GM18861 (cell line): ENCODE measurements at regions not wholly inside any gene's neighbourhood (a gene's known extent, or its start where the extent isn't known, plus 50 kb on each side); places are given as distances from the start of the nearest gene placed in this dataset.

Experiments used
- ATAC-seq: cut with Tn5 transposase; IDR thresholded peaks from one replicate; pipeline ENCODE4 v1.9.1; 2021; ENCODE audit not compliant: unreplicated experiment

DNA sequence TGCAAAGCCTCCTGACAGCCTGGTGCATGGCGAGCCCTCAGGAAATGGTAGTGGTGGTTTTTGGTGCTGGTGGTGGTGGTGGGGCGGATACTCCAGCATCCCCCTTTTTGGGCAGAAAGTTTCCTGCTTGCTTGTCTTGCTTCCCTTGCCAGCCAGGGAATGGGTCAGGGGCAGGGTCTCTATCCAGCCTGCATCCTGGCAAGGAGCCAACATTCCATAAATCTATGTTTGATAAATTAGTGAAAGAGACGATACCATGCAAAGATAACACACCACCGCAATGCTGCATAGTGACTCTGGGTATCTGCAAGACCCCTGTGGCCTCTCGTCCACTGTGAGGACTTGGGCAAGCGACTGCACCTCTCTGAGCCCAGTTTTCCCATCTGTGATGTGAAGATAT is 246.2 kb downstream of the LRFN2 start:
- ATAC-seq, result no peak

DNA sequence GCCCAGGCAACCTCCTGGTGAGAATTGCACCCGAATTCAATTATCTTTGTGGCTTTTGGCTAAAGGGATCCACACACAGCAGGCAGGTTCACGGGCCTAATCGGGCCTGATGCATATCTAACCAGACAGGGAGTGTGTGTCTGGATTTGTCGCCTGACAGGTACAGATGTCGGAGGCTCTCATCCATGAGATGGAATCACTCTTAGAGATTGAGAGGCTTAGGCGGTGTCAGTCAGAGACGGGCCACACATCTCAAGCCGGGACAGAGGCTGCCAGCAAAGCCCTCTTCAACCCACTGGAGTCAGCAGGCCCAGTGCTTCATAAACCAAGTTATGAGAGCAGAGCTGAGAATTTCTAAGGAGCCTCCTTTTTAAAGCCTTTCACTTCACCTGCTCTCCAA is 247.0 kb downstream of the LRFN2 start:
- ATAC-seq, result no peak

DNA sequence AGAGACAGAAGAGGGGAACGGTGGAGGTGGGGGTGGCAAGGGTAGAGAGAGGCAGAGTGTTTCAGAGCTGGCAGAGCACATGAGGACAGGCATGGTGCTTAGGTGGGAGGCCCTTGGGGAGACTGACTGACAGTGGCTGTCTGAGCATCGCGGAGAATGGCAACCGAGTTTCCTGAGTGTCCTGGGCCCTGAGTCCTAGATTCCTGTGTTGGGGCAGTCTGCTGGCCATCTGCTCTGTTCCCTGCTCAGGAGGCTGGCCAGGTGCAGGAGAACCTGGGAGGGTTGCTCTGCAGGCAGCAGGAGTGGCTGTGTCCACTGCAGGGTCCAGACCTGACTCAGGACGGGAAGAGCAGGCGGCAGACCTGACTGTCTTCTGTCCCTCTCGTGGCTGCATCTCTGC is 248.9 kb downstream of the LRFN2 start:
- ATAC-seq, result no peak

DNA sequence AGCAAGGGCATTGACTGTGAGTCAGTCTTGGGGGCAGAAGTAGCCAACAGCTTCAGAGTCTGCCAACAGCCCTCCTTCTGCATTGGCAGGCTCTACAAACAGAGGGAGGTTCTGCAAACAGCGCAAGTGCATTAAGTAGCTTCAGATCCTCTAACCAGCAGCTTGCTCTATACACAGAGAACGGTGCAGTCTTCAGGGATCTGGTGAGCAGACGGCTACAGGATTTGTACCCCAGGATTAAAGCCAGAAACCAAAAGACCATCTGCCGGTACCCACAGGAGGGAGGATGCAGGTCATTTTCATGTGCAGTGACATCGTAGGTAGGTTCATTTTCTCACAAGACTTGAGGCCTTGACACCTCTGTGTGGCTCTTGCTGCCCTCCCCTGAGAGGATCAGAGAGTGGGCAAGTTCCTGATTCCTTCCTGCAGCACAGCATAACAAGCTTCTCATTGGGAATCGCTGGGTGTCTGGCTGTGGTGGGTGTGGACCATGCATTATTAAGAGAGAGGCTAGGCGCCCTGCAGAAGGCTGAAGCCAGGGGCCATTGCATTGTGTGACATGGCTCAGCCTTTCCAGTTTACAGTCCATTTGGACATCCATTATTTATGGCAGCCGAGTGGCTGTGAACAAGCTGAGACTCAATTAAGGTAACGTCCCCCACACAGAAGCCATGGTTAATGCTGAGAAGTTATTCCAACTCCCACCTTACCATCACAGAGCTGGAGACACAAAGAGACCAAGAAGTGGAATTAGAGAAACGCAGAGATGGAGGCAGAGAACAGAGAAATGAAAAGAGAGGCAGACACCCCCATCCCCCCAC is 250.0 kb downstream of the LRFN2 start:
- ATAC-seq, result no peak

DNA sequence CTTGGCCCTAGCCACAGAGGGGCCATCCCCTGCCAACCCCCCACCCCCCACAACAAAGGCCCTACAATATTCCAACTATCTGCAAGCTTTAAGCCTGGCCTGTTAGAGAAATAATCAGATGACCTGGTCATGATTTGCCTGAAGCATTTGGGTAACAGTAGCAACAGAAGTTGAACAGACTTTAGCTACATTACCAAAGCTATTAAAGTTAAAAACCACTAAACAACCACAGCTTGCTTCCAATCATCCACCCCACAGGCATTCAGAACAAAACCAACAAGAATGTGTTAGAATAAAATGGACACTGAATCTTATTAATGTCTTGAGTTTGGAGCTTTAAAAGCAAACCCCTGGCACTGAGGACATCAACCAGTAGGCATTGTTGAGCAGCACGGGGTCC is 250.9 kb downstream of the LRFN2 start:
- no peak for ATAC-seq

DNA sequence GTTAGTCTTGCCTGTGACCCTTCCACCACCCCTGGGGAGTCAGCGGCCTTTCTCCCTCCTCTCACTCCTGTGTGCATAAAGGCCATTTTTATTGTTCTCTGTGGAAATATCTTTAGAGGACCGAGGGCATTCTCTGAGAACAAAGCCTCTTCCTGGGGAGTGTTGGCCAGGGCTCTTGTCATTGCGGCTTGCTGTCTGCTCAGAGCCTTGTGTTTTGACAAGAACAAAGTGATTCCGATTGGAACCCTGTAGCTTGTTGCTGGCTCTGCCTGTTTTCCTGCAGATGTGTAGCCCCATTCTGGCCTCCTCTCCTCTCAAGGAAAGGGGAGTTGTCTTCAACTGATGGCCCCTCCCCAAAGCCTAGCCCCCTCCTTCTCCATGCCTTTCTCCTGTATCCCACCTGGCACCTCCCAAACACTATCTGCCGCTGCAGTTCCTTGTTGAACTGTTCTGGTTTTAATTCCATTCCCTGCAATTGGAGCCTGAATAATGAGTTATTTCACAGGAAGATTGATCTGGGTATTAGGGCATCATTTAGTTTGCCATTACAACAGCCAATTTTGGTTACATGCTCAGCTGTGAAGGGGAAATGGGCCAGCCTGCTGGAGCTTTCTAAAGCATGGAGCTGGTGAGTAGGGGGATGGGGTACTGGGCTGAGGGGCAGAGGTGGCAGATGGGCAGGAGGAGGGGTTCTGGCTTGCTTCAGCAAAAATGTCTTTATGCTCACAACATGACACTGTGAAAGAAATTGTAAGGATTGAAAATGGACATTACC is 252.5 kb downstream of the LRFN2 start:
- ATAC-seq, result no peak

DNA sequence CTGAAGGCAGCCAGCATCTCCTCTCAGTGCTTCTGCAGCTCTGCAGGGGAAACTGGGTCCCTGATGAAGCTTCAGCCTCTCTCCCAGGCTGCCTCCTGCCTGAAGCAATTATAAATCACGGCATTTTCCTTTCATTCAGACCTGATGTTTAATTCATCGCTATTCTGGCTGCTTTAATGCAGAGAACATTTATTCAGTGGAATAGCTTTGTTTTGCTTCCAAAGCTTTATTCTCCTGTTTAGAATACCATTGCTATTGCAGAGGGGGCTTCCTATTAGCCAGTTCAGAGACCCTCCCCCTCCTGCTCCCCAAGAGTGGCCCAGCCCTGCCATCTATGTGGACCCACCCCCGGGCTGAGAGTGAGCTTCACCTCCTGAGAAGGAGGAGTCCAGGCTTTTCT is 255.6 kb downstream of the LRFN2 start:
- no peak for ATAC-seq

DNA sequence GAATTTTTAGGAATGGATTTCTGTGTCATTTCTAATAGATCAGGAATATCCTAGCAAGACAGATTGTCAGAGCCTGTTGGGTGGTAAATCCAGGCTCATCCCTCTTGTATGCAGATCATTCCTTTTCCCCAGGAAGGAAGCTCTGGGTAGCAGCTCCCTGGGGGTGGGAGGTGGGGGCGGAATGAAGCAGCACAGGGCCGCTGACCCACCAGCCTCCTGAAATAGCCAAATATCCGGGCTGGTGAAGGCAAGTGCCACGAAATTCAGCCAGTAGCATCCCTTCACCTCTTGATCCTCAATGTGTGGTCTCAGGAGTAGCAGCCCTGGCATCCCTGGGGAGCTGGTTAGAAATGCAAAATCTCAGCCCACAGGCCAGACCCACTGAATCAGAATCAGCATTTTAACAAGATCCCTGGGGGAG is 256.9 kb downstream of the LRFN2 start:
- no peak for ATAC-seq

DNA sequence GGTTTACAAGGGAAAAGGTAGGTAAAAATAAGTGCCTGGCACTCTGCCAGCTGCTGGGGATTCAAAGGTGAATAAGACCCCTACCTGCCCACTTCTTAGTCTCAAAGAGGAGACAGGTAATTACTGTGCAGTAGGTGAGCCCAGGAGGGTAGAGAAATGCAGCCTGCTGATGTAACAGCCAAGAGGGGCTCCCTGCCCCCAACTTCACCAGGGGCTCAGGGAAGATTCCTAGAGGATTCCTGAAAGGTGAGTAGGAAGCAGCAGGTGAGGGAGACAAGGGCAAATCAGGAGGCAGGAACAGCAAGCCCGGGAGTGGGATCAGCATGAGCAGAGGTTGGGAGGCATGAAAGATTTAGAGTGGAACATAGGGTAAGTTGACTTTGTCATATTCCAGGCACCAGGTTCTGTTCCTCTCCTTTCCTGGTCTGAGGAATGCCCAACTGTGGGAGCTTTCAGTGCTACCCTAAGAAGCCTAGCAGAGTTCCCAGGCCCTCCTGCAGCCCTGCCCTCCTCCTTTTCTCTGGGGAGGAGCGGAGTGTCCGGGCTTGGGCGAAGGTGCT is 258.1 kb downstream of the LRFN2 start:
- ATAC-seq, result no peak

DNA sequence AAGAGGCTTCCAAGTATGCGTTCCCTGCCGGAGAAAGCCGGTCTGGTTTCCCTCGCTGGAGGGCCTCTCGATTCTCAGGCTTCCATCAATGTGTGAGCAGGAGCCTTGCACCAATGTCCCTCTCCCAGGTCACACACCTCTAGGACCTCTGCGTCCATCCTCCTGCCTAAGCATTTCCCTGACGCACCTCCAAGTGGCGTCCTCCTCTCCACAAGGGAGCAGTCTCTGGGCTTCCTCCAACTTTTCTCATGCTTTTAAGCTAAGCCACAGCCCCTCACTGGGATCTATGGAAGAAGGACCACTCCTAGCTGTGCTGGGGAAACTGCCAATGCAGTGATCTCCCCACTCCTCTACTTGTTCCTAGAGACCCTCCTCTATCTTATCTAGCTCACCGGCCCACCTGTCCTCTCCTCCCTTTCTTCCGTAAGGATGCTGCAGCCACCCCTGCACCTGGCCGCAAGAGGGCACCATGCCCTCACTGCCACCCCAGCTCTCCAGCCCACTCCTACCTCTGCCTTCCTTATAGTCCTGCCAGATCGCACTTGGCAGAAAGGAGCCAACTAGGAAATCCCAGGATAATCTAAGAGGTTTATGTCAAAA is 258.7 kb downstream of the LRFN2 start:
- no peak for ATAC-seq

DNA sequence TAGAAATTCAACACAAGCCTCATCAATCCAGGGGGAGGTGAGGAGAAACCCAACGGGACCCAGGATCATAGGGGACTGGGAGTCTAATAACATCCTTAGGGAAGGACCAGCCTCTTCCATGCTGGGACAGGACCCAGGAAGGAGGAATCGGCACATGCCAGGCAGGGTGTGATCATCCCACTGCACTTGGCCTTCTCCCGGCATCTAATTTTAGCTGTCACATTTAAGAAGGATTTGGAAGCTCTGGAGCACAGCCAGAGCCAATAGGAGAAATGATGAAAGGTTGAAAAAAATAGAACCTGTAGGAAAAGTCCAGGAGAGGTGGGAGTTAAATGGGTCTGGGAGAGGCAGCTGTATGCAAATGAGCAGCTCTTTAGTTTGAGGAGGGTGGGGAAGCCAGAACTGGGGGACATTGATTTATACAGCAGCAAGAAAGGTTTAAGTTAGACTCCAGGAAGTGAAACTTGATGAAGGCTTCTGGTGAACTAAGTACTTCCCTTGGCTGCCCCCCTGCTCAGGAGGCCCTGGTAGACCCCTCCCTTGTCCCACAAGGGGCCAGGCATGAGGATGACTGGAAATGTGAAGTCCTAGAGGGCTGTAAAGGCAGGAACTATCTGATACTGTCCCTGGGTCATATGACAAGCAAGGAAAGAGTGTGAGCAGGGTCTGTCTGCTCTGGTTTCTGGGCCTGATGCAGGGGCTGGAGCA is 260.3 kb downstream of the LRFN2 start:
- no peak for ATAC-seq

DNA sequence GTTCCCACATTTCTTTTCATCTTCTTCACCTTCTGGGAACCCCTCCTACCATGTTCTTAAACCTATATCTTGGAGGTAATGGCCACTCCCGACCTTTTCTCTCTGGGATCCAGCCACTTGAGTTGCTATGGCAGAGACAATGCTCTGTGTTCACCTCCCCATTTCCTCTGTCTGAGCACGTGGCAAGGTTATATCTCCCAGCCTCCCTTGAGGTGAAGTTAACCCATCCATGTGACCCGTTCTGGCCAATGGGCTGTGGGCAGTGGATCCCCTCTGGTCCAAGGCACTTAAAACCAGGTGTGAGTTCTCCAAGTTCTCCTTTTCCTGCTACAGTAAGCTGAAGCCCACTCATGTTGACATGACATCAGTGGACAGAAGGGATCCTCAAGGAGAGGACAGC is 261.4 kb downstream of the LRFN2 start:
- ATAC-seq, result no peak

DNA sequence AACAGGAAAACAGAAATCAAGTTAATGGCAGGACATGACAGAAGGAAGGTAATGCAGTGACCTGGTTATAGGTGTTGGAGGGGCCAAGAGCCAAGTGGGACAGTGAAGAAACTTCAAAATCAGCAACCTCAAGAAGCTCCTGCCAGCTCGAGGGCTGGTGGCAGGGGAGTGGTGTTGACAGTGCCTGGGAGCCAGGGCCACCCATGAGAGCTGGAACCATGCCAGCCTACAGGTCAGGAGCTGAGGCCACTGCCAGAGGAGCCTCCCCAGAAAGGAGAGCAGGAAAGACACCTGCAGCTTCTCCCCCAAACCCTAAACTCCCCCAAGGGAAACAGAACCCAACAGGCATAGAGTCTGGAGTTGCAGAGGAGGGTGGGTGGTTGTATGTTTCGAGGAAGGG is 262.1 kb downstream of the LRFN2 start:
- ATAC-seq, result no peak

DNA sequence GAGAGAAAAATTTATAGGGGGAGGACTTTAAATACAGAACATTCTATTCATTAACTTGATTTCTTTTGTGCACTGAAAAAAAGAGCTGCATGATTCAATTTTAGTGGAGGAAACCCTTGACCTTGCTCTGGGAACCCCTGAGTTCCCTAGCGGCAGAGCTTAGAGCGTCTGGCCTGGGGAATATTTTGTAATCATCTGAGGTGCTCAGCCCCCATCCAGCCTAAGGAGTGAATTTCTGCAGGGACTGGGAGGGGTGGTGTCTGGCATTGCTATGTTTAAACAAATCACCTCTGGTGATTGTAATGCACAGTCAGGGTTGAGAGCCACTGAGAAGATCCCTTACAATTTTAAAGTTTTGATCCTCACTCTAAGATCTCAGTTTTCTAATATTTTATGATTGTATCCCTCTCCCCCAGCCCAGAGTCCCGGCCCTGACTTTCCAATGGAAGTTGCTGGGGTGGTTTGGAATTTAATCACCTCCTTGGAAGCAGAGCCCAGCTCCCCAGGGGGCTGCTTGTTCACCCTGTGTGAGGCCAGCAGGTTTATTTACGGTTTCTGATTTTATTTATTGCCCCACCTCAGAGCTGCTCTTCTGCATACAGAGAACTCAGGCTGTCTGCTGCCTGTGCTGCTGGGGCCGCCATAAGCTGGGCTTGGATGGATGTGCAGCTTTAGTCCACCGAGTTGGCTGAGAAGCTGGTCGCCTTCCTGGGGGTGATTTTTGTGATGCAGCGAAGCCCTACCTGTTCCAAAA is 263.1 kb downstream of the LRFN2 start:
- no peak for ATAC-seq

DNA sequence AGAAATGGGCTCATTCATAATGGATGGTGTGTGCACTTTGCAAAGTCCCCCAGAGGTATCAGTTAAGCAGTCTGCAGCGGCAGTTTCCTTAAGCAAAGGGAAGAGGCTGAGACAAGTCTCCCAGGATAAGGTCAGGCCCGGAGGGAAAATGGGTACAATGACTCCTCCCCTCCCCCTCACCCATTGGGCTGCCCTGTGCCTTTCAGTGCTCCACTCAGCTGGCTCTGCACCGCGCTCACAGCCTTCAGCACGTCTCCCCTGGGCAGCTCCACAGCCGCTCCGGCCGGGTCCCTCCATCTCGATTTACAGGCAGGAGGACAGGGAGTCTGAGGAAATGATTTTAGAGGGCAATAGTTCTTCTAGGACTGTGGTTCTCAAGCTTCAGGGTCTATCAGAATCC is 264.8 kb downstream of the LRFN2 start:
- ATAC-seq, result no peak

DNA sequence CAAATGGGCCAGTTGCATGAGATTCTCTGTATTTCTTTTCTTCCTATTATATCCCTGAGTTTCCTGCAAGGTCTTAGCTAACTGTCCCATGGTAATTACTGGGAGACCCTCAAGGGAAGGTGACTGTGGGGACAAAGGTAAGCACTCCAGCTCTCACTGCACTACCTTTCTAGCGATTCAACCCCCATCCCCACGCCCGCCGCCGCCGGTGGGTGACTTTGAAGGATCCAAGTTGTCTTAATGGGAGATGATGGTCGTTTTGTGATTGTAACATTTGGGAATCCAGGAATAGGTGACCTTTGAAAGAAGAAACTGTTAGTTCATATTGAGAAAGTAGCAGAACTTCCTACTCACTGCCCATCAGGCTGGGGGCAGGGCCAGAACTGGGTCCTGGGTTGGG is 265.5 kb downstream of the LRFN2 start:
- ATAC-seq, result no peak

DNA sequence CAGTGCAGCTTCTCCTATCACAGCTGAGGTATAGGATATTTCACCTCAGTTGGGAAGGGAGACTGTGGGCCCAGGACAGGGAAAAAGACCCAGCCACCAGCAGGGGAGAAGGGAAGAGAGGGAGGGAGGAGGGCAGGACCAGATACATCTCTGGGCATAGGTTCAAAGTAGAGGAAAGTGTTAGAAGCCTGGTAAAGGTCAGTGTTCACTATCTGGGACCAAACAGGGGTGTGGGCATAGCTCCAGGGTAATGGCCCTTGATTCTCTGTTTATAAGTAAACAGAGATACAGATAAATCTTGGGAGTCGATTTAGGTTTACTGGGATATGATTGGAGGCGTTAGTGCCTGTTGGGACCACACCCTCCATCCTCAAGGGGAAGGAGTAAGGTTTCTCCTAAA is 266.2 kb downstream of the LRFN2 start:
- no peak for ATAC-seq

DNA sequence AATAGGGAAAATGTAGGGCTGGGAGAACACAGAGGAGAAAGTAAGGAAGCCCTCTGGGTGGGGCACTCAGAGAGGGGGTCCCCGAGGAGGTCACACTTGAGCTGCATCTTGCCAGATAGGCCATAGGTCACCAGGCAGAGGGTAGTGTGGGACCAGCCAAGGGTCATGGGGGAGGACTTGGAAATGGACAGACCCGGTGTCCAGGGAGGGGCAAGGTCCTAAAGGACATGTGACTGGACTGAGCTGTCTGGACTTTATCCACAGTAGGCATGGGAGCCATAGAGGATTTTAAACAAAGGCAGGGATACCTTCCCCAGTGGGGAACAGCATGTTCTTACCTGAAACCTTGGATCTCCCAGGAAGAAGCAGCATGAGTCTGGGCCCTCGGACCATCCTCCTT is 266.7 kb downstream of the LRFN2 start:
- ATAC-seq, result no peak

DNA sequence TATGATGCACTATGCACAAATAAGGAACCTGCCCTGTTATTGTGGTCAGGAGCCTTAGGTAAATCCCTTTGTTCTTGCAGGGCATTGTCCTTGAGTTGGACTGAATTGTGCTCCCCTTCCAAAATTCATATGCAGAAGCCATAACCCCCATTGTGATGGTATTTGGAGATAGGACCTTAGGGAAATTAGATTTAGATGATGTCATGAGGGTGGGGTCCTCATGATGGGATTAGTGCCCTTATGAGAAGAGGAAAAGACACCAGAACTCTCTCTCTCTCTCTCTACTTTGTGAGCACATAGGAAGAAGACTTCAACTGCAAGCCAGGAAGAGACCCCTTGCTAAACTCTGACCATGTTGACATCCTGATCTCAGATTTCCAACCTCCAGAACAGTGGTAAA is 268.0 kb downstream of the LRFN2 start:
- no peak for ATAC-seq

DNA sequence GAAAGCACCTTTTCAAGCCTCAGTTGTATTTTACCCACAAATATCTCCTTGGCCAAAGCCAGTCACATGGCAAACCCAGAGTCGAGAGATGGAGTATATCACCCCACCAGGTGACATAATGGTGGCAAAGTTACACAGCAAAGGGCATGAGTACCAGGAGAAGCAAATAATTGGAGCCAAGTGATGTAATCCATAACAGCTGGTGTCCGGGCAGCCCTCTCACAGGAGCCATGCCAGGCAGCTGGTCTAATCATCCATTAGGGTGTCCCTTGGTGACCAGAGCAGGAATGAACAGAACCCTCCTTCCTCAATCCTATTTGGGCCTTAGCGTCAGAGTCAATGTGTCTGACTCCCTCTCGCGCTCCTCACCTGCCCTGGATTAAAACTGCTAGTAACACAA is 272.1 kb downstream of the LRFN2 start:
- ATAC-seq, result no peak
